AML-193 (cell line): ENCODE measurements at regions not wholly inside any gene's neighbourhood (a gene's known extent, or its start where the extent isn't known, plus 50 kb on each side); places are given as distances from the start of the nearest gene placed in this dataset.

Experiments
- DNase-seq, 2 experiments: peaks; one replicate each; lab custom pipeline; 2025; lab: John Stamatoyannopoulos, UW

DNA sequence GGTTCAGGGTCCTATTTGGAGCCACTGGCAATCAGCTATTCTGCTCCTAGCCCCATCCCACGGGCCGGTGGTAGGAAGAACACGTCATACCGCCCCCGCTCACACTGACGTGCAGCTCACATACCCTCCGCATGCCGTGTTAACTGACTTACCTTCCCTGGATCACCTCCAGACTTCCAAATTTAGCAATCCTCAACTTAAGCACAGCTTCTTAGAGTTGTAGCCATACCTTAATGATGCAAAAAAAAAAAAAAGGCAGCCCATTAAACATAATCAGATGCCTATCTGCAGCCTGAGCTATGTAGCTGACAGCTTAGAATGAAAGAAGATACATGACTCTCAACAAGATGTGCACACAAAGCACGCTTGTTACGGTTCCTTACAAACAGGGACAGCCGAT, 93.0 kb downstream of the IRX2 start:
- no peak for DNase-seq

DNA sequence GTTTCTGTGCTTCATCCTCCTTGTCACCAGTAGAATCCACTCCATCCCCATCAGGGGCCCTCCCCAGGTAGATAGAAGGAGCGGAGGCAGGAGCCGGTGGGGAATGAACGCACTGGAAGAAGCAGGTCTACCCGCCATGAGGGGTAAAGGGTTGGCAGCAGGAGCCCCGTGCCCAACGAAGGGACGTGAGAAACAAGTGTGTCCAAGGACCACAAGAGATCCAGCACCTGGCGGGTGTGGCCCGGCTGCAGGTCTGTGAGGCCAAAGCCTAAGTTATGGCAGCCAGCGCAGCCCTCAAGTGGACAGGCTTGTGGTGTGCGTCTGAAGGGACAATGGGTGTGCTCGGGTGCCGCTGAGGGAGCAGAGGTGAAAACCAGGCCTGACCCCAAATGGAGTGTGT, 94.3 kb downstream of the IRX2 start:
- DNase-seq, result no peak

- no peak for DNase-seq
Observed at GRCh38 chr5:2656206-2656605, 95.3 kb downstream of the IRX2 start.

GRCh38 chr5:2653991-2654390, 97.5 kb downstream of the IRX2 start:
- no peak for DNase-seq

DNA sequence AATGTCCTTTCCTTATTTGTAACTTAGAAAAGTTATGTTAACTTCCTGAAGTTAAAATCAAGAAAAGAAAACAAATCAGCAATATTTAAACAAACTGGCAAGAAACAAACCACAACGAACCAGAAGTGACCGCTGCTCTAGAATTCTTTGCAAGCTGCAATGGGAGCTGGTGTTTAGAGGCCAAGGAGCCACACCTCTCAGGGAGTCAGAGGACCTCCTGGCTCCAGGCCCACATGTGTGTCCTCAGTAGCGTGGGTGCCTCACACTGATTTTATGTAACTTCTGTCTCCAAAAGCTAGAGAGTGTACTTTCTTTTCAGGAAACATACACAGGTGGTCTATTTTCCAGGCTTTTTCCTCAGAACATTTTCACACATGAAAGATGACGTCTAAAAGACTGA, 100.4 kb downstream of the IRX2 start:
- DNase-seq, result no peak

GRCh38 chr5:2642684-2643345, 108.7 kb downstream of the IRX2 start:
- DNase-seq, result no peak

GRCh38 chr5:2640717-2641116, 110.8 kb downstream of the IRX2 start:
- DNase-seq, result no peak

- DNase-seq, result no peak
Observed at GRCh38 chr5:2639425-2639824, 112.1 kb downstream of the IRX2 start.

GRCh38 chr5:2634399-2635176, 116.9 kb downstream of the IRX2 start:
- DNase-seq, result no peak

- no peak for DNase-seq
Observed at GRCh38 chr5:2633992-2634391, 117.5 kb downstream of the IRX2 start.

DNA sequence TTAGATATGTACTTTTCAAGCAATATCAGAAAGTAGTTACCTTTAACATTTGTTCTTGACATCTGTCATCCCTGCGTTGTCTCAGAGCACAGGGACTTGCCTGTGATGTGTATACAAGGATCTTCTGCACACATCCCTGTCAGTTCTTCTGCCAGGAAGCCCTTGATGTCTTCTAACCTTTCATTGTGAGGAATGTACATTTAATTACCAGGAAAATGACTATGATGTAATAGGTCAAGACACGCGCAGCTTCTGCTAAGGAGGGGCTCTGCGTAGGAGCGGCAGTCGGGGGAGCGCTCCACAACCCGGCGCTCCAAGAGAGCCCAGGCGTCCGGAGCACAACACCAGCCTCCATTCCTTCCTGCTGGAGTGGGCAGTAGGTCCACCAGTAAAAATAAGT, 119.7 kb downstream of the IRX2 start:
- no peak for DNase-seq

- DNase-seq, result no peak
Observed at GRCh38 chr5:2629045-2629444, 122.4 kb downstream of the IRX2 start.

- DNase-seq, result no peak
Observed at GRCh38 chr5:2627867-2628266, 123.6 kb downstream of the IRX2 start.

DNA sequence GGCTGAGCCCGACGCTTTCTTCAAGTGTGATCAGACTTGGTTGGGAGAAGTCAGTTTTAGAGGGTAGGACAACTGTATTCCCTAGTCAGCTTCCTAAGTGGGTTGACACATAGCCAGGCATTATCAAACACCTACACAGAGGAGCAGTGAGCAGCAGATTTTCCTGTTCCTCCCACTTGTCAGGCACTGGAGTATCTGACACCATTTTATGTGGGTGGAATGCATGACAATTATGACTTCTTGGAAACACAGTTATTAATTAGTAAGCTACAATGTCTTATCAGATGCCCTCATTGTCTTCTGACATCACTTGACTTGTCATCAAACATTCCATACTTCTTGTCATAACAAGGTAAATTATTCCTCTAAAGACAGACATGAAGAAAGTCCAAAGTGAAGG, 124.9 kb downstream of the IRX2 start:
- DNase-seq, result no peak

DNA sequence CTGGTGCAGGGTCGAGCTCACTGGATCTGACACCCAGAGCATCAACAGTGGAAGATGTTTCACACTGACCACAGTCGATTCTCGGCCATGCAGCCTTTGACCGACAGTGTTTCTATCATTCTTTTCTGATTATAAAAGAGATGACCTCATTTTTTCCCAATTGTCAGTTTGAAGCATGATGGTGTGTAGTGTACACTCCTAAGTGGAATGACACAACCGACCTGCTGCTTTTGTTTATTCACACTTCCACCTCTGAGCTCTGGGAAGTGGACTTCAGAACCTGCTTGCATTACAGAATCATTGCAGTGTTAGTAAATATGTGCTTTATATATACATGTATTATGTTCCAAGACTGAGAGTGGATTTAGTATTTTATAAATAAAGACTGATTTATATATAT, 128.6 kb downstream of the IRX2 start:
- no peak for DNase-seq

DNA sequence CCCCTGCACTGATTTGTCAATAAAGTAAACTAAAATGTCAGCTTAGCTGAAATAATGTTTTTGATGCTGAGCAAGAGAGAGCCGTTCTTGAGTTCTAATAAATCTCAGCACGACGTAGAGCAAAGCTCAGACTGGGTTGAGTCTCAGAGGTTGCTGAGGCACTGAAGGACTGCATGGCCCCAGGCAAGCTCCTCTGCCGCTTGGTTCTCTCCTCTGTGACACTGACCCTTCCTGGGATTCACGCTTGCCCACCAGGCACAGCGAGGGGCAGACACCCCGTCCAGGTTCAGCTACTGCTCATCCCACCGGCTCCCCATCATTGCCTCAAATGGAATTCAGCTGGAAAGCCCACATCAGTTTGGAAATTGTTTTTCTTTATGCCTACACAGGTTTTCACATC, 129.8 kb downstream of the IRX2 start:
- DNase-seq, result no peak

- DNase-seq, result no peak
Observed at GRCh38 chr5:2619216-2619615, 132.3 kb downstream of the IRX2 start.

- no peak for DNase-seq
Observed at GRCh38 chr5:2617461-2617860, 134.0 kb downstream of the IRX2 start.

DNA sequence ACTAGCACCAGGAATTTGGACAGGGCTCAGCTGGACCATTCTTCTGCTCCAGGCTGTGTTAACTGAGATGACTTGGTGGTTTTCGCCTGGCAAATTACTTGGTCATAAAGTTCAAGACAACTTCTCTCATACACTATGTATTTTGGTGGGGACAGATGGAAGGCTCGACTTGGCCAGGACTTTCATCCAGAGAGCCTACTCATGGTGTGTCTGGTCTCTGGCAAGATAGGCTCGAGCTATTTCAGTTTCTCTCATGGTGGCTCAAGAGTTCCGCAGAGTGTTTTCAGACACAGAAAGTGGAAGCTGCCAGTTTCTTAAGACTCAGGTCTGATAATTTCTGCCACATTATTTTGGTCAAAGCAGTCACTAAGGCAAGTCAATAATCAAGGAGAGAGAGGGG, 135.6 kb downstream of the IRX2 start:
- no peak for DNase-seq

DNA sequence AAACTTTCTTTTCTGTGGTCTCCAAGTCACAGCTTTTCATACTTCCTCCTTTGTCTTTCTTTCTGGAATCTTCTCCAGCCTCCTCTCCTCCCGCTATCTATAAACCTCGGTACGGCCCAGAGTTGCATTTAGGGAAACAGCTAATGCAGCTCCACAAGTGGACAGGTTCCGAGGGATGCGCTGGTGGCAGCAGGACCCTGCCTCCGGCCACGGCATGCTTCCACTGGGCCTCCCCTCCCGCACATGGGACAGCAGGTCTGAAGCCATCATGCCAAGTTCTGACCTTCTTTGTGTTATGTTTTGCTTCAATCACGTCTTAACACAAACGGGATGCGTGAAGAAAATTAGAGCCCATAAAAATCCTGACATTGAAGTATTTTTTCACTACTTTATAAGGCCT, 136.9 kb downstream of the IRX2 start:
- no peak for DNase-seq

DNA sequence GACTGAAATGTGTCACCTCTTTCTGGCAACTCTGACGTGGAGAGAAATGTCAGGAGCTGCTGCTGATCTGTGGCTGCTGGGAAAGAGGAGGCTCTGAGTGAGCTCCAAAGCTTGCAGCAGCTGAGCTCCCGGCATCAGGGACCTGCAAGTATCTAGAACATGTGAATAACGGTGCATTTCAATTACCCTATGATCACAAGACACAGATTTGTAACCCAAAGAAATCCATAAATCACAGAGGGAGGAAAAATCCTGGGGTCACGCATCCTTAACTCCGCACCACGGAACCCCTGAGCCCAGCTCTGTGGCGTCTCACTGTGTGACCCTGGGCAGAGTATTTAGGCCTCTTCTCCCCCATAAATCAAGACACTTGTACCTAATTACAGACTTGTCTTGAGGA, 139.8 kb downstream of the IRX2 start:
- no peak for DNase-seq

GRCh38 chr5:2610986-2611385, 140.5 kb downstream of the IRX2 start:
- no peak for DNase-seq

DNA sequence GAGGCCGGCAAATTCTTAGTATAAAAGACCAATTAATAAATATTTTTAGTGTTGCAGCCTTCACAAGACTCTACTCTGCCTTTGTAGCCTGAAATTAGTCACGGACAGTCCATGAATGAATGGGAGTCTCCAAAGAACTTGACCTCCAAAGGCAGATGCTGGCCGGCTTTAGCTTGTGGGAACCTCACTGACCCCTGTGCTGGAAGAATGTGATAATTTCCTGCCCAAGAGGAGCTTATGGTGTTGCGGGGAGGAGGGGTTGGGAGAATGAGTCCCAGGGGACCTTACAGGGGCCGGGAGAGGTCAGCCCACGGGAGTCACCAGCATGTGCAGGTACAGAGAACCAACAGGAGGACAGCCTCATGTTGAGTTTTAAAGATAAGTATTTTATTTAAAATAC, 143.1 kb downstream of the IRX2 start:
- no peak for DNase-seq

DNA sequence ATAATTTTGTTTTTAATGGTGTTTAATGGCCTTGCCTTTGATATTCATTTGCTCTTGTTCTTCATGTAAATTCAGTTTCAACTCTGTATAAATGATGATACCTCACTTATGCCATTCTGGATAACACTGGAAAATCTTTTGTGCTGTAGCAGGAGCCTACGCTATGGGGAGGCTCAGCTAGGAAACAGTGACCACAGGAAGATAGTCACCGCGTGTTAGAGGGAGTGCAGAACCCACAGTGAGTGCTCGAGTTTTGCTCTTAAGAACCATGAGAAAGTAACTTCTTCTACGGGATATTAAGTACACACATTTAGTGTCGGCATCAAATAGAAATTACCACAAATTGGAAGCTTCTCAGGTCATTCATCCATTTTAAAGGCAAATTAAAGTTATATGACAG, 143.9 kb downstream of the IRX2 start:
- no peak for DNase-seq
